ENCODE measurements at regions not wholly inside any gene's neighbourhood (a gene's known extent, or its start where the extent isn't known, plus 50 kb on each side); places are given as distances from the start of the nearest gene placed in this dataset.

DNA sequence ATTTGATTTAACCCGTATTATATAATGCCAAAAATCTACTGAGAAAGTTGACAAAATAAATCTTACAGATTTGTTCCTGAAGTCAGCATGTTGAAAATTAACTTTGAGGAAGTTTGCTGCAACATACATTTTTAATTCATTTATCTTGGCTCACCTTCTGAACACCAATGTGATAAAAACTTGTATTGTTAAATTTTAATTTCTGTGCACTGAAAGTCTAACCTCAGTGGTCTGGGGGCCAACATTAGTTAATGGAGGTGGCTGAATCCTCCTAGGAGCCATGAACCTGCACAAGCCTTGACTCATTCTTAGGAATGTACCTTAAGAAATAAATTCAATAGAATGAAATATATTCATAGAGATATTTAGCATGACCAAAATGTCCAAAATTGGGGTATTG is 95.3 kb downstream of the ADSS2 start:
- DNase-seq (ENCODE audit: low read depth, low spot score) (no peak), ATAC-seq (no peak)
- Histone ChIP-seq H3K4me3 (ENCODE audit: low read depth in 2 of 2, low read length in 2 of 2) (no peak overlapping the region), H3K9me3 (ENCODE audit: control insufficient read depth, insufficient read depth, low read depth, low read length) (no peaks in the 10 kb centered on the region), H3K27me3 (ENCODE audit: control insufficient read depth, insufficient read depth, low read length) (no peaks in the 10 kb centered on the region), H3K27ac (ENCODE audit: low read length) (no peak overlapping the region), H3K4me1 (ENCODE audit: control insufficient read depth, insufficient read depth, low read length) (no peaks in the 10 kb centered on the region), H3K36me3 (ENCODE audit: control insufficient read depth, insufficient read depth, low read length) (no peaks in the 10 kb centered on the region)
- in situ Hi-C loops (cut with HindIII; ENCODE audit: low pct_unique_long_range_greater_than_20kb, low sequenced_read_pairs) (no loop called here), intact Hi-C loops (cut with micrococcal nuclease; ENCODE audit: unreplicated experiment) (no loop called here)
- ChIA-PET CTCF (no interaction called here), POLR2A (no interaction called here)
- no TSS peak for BruUV-seq (replicated peaks)
- no peak for TF ChIP-seq SIN3A (IDR thresholded peaks at IDR 0.05; ENCODE audit: borderline replicate concordance, insufficient read depth, low read depth, low read length)
- TF ChIP-seq, protein P1, sequence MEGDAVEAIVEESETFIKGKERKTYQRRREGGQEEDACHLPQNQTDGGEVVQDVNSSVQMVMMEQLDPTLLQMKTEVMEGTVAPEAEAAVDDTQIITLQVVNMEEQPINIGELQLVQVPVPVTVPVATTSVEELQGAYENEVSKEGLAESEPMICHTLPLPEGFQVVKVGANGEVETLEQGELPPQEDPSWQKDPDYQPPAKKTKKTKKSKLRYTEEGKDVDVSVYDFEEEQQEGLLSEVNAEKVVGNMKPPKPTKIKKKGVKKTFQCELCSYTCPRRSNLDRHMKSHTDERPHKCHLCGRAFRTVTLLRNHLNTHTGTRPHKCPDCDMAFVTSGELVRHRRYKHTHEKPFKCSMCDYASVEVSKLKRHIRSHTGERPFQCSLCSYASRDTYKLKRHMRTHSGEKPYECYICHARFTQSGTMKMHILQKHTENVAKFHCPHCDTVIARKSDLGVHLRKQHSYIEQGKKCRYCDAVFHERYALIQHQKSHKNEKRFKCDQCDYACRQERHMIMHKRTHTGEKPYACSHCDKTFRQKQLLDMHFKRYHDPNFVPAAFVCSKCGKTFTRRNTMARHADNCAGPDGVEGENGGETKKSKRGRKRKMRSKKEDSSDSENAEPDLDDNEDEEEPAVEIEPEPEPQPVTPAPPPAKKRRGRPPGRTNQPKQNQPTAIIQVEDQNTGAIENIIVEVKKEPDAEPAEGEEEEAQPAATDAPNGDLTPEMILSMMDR (IDR thresholded peaks at IDR 0.05), result no peak
- TF ChIP-seq, protein P2, sequence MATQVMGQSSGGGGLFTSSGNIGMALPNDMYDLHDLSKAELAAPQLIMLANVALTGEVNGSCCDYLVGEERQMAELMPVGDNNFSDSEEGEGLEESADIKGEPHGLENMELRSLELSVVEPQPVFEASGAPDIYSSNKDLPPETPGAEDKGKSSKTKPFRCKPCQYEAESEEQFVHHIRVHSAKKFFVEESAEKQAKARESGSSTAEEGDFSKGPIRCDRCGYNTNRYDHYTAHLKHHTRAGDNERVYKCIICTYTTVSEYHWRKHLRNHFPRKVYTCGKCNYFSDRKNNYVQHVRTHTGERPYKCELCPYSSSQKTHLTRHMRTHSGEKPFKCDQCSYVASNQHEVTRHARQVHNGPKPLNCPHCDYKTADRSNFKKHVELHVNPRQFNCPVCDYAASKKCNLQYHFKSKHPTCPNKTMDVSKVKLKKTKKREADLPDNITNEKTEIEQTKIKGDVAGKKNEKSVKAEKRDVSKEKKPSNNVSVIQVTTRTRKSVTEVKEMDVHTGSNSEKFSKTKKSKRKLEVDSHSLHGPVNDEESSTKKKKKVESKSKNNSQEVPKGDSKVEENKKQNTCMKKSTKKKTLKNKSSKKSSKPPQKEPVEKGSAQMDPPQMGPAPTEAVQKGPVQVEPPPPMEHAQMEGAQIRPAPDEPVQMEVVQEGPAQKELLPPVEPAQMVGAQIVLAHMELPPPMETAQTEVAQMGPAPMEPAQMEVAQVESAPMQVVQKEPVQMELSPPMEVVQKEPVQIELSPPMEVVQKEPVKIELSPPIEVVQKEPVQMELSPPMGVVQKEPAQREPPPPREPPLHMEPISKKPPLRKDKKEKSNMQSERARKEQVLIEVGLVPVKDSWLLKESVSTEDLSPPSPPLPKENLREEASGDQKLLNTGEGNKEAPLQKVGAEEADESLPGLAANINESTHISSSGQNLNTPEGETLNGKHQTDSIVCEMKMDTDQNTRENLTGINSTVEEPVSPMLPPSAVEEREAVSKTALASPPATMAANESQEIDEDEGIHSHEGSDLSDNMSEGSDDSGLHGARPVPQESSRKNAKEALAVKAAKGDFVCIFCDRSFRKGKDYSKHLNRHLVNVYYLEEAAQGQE (IDR thresholded peaks at IDR 0.05; ENCODE audit: insufficient read depth in 1 of 2, low read depth in 2 of 2, low read length in 1 of 2), result no peak
- no peak for TF ChIP-seq TCF7L2 (IDR thresholded peaks at IDR 0.05; ENCODE audit: low read depth, low read length)
- TF ChIP-seq POLR2AphosphoS5 (IDR thresholded peaks at IDR 0.05; ENCODE audit: low read depth, low read length), result no peak

Data from Panc1 (cell line).